ENCODE measurements at regions not wholly inside any gene's neighbourhood (a gene's known extent, or its start where the extent isn't known, plus 50 kb on each side); places are given as distances from the start of the nearest gene placed in this dataset.

GRCh38 chr12:43282106-43282505, 269.9 kb downstream of the ADAMTS20 start:
- TF ChIP-seq, protein P1, sequence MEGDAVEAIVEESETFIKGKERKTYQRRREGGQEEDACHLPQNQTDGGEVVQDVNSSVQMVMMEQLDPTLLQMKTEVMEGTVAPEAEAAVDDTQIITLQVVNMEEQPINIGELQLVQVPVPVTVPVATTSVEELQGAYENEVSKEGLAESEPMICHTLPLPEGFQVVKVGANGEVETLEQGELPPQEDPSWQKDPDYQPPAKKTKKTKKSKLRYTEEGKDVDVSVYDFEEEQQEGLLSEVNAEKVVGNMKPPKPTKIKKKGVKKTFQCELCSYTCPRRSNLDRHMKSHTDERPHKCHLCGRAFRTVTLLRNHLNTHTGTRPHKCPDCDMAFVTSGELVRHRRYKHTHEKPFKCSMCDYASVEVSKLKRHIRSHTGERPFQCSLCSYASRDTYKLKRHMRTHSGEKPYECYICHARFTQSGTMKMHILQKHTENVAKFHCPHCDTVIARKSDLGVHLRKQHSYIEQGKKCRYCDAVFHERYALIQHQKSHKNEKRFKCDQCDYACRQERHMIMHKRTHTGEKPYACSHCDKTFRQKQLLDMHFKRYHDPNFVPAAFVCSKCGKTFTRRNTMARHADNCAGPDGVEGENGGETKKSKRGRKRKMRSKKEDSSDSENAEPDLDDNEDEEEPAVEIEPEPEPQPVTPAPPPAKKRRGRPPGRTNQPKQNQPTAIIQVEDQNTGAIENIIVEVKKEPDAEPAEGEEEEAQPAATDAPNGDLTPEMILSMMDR (IDR thresholded peaks at IDR 0.05 in 4 of 5, conservative IDR thresholded peaks at IDR 0.05 in 1 of 5) = no peak
- no peak for TF ChIP-seq POLR2A (IDR thresholded peaks at IDR 0.05)
